GM19035 (cell line): ENCODE measurements at regions not wholly inside any gene's neighbourhood (a gene's known extent, or its start where the extent isn't known, plus 50 kb on each side); places are given as distances from the start of the nearest gene placed in this dataset.

Source experiments
- ATAC-seq: cut with Tn5 transposase; IDR thresholded peaks from one replicate; pipeline ENCODE4 v1.9.1; 2021; ENCODE audit not compliant: unreplicated experiment

DNA sequence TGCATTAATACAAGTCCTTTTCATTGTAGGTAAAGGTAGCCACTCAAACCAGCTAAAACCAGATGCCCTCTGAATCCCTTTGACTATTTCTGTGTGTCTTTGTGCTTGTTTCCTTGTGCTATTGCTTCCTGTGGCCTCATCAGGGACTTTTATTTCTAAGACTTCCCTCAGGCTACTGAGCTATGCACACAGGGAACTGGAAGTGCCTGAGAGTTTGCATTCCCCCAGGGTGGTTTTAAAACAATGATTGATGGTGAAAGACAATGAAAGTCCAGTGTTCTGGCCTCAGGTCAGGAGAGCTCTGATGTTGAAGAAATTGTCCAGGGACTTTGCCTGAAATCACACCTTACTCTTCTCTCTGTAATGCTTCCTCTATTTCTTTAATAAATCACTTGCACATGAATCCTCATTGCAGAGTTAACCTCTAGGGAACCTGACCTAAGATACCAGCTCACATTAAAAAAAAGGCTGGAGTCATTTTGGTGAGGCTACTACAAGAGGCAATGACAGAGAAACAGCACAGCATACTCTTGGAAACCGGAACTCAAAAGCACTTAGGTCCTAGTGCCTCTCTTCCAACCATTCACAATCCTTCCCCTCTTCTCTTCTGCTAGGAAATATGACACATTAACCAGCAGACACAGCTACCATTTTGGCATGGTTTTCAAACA is 158.1 kb upstream of the NREP start:
- ATAC-seq = no peak

DNA sequence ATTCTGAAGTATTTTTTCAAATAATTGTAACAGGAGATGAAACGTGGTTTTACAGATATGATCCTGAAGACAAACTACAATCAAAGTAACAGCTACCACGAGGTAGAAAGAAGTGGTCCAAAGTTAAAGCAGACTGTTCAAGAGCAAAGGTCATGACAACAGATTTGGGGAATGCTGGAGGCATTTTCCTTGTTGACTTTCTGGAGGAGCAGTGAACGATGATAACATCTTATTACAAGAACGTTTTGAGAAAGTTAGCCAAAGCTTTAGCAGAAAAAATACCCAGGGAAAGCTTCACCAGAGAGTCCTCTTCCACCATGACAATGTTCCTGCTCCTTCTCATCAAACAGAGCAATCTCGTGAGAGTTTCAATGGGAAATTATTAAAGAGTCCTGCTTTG is 145.4 kb upstream of the NREP start:
- no peak for ATAC-seq

DNA sequence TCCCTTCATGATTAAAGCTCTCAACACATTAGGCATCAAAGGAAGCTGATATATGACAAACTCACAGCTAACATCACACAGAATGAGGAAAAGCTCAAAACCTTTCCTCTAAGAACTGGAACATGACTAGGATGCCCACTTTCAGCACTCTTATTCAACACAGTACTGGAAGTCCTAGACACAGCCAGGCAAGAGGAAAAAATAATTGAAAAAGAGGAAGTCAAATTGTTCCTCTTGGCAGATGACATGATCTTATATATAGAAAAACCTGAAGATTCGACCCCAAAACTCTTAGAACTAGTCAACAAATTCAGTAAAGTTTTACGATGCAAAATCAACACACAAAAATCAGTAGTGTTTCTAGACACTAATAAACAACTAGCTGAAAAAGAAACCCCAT is 144.3 kb upstream of the NREP start:
- no peak for ATAC-seq

DNA sequence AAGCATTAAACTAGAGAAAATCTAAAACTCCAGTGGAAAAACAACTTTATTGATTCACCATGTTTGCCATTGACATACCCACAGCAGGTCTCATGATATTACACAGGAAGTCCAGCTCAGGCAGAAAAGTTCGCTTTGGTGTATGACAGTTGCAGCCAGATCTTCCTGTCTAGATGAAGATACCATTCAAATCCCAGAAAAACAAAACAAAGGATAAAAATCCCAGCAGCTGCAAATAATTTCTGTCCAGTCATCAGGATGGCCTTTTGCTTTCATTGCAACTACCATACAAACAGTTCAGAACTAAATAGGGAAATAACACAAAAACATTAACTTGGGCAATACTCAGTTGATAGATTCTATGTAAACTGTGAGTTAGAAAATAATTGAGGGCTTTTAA is 136.0 kb upstream of the NREP start:
- no peak for ATAC-seq

DNA sequence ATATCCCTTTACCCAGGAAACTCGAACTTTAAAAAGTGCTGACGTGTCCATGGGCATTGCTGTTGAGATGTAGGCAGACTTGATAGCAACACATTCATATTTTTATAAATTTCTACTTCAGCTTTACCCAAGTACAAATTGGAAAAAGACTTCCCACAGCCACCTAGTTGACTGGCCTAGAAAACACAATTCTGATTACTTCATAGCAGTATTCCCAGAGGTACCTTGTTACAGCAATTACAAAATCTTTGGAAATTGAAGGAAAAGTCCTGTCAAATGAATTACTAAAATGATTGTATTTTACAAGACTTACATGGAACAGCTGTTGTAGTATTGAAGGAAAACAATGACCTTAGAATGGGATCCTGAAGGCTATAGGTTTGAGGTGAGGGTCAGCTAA is 130.7 kb upstream of the NREP start:
- ATAC-seq = no peak

DNA sequence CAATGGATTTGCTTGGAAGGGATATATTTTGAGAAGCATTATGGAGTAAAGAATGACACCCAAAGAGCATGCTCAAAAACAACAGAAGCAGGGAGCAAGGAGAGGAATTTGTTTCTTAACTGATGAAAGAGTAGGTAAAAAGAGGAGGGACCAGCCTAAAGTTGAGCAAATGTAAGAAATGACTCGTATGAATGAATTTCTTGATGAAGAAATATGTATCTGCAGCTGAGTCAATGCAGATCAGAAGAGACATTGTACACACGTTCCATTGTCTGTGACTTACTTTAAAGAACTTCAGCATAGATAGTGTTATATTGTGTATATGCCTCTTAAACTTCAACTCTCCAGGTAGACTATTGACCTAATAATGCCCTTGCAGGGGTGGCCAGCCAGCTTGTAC is 112.7 kb upstream of the NREP start:
- no peak for ATAC-seq

DNA sequence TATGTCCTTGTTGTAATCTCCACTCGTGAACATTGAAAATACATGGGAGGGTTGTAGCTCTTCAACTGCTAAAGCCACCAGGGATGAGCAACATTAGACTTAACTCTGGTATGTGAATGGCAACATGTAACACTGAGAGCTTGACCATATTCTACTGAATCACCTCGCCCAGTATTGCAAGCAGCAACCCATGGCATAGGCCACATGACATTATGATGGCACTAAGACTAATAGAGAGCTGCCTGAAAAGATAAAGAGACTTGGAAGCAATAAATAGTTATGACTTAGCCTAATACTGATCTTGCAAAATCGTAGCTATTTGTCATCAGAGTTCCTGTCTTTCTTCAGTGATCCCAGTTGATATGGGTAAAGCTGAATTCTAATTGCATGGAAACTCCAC is 108.4 kb upstream of the NREP start:
- no peak for ATAC-seq

DNA sequence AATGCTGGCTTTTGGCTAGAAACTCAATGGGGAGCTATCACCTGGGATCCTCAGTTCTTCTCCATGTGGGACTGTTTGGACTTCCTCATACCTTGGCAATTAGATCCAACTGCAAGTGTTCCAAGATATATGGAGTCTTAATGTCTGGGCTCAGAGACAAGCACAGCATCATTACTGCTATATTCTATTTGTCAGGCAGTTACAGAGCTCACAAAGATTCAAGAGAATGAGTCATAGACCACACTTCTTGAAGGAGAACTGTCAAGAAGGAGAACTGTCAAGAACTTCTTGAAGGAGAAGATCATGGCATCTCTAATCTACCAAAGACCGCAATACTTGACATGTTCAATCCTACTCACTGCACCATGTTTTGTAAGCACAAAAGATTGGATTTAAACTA is 106.8 kb upstream of the NREP start:
- ATAC-seq = no peak

DNA sequence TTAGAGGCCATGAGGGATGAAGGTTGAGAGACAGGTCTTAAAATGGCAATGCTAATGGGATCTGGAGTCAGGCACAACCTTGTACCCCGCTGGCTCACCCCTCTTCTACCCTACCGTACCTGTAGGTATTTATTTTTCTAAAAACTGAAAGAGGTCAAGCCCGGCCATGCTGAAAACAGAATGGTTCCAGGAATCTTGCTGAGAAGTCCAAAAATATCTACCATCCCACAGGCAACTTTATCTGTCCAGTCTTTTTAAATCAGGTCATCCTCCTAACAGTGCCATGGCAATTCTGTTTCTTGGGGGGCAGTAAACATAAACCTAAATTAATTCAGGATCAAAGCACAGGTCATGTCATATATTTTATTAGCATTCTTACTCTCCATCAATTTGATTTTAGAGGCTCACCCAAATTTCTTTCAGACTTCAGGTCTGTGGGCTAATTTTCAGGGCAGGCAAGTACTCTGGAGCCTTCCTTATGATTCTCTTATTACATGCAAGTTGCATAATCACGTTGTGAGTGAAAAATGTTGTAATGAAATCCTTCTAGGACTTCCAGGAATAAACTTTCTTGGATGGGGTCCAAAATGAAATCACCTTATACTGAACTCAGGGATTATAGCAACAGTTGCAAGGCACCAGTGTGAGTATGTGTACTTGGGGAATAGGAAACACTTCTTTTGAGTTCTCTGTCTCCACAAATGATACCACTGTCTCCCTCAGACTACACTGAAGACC is 102.7 kb upstream of the NREP start:
- no peak for ATAC-seq

DNA sequence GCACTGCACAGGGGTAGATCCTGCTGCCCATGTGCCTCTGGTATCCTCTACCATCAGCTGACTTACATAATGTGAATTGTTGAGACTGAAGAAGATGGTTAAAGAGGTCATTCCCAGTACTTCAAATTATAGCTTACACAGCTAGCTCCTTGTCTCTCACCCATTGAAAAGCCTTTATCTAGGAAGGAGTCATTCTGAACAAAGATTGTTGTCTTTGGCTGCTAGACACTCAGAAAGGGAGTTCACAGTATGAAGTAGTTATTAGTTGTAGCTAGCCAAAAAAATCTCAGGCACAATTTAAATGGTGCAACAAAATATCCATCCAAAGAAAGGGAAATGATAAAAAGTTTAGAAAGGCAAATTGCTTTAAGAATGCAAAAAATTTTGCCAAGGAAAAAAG is 102.0 kb upstream of the NREP start:
- no peak for ATAC-seq

DNA sequence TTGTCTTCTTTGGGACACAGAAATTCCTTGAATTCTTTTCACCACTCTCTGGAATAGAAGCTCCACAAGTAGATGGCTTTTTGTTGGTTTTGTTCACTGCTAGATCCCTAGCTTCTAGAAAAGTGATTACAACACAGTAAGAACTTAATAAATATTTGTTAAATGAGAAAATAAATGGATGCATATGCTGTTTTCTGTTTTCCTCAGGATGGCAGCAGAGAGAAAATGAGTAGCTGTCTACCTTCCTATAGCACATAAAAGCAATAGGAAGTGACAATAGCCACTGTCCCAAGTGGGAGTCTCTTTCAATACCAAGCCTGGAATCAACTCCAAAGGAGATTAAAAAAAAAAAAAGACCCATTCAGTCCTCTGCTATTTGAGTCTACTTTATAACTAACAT is 100.6 kb upstream of the NREP start:
- no peak for ATAC-seq

DNA sequence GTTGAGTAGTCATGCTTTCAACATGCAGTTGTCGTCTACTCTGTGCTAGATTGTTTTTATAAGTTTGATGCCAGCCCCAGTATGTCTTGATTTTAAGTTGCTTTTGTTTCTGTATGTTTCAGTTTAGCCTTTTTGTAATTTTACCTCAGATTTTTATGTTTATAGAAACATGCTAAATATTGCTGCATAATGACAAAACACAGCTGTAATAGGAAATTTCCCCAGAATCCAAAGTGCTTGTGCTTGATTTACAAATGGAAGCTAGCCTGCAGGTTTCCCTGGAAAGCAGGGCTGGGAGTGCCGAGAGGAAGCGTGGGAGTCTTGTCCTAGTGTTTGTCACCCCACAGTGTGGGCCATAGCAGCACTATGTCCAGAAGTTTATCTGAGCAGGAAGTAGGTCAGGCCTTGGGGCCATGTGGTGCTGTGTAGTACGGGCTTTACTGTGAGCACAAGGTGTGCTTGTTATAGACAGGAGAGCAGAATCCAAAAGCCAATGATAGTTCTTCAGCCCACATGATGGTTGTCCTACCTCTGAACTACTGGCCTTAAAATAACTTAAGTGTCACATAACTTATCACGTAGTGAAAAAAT is 100.0 kb upstream of the NREP start:
- no peak for ATAC-seq

DNA sequence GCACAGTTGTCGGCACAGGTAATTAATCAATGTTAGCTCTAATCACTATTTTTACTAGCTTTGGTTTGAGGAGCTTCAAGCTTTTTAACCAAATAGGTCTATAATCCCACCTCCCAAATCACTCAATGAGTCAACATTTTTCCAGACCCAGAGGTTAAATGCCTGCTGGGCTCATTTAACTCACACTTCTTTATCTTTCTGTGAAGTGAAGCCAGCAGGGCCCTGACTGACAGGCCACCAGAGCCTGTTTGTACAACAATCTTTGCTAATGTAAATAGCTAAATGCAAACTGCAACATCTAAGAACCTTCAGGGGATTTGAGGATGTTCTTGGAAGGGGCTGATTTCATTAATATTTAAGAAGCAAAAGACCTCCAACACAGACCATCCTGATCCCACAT is 98.4 kb upstream of the NREP start:
- no peak for ATAC-seq

DNA sequence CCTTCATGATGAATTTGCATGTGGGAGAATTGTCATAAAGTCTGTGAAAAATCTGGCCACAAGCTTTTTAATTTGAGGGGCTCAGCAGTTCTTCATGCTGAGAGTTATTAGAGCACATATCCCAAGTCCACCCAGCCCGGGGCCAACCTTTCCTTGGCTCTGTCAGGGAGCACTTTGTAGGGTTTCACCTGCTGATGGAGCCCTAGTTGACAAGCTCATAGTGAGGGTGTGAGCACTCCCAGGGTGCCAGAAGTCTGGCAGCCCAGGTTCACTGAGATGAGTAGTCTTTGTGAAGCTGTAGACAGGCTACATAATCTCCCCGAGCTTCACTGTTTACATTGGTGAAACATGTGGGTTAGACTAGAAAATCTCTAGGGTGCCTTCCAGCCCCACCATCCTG is 97.2 kb upstream of the NREP start:
- peak; percentile 11 for ATAC-seq

DNA sequence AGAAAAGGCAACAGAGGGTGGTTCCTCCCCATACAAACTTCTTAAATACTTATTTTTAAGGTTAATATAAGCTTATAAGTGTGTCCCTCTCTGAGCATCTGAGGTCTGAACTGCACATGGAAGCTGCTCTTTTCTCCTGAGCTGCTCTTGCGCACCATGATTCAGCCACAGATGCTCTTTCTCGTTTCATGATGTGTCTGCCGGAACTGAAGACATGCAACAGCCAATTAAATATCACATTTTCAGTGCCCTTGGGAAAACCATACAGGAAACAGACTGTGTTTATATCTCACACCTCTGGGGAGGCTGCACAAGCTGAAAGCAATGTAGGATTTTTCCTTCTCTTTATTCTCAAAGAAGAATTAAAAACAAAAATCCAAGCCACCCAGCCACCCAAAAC is 96.8 kb upstream of the NREP start:
- ATAC-seq = peak; percentile 55

DNA sequence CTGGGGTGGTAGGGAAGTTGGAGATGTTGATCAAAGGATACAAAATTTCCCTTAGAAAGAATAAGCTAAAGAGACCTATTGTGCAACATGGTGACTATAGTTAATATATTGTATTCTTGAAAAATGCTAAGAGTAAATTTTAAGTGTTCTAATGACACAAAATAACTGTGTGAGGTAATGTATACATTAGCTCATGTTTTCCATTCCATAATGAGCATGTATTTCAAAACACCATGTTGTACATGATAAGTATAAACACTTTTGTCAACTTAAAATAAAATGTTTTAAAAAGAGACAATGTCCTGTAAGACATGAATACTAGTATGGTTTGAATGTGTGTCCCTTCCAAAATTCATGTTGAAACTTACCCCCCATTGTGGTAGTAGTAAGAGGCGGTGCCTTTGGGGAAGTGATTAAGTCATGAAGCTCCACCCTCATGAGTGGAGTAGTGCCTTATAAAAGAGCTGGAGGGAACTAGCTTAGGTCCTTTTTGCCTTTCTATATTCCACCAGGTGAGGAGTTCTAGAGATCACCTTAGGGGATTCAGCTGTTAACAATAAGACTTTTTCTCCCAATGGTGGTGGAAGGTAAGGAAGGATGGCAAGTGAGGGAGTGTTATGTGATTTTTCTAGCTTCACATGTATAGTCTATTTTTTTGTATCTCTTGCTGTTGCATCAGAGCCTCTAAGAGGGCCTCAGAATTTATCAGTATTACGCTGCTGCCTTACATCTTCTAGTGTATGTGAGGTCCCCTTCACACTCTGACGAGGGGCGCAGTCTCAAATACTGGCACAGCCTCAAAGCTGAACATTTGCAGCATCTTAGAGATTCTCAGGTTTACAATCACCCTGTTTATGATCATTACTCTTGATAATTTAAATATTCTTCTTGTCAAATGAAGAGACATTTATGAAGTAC is 94.9 kb upstream of the NREP start:
- no peak for ATAC-seq

DNA sequence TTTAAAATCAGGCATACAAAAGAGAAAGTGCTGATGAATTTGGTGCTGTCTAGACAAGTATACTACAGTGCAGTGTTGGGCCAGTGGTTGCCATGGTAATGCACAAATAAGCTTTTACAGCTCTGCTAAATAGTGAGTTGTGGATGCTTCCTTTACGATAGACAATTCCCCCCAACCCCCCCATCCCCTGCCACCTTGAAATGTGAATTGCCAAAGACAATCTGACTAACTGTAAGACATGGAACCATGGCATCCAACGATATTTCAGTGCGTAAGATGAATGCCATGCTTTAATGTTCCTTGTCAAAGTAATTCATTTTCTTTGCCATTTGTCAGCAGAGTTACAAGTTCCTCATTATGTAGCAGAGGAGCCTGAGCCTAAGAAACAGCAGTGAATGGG is 91.5 kb upstream of the NREP start:
- ATAC-seq = no peak

DNA sequence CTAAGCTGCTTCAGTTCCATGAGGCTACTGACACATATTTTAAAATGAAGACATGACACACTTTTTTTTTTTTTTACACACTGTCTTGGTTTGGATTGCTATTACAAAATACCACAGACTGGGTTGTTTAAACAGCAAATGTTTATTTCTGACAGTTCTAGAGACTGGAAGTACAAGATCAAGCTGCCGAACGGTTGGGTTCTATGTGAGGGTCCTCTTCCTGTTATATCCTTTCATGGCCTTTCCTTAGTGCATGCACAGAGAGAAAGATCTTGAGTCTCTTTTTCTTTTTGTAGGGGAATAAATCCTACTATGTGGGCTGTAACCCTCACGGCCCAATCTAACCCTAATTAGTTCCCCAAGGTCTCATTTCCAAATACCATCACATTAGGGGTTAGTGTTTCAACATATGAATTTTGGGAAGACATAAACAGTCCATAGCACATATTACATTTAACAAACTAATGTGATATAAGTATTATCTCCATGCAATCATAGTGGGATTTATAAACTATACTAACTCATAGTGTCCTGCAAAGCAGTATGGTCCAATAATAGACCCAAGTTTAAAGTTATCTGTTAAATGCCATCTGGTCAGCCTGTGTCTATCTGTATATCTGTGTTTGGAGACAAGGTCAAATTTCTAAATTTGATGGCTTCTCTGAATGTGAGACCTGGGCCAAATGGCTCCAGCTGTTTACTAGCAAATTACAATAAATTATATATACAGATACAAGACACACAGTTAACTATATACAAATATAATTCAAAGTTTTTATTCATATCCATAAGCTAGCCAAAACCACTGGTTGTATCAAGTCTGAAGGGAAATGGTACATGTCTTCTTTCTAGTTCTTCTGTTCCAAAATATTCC is 90.3 kb upstream of the NREP start:
- no peak for ATAC-seq

DNA sequence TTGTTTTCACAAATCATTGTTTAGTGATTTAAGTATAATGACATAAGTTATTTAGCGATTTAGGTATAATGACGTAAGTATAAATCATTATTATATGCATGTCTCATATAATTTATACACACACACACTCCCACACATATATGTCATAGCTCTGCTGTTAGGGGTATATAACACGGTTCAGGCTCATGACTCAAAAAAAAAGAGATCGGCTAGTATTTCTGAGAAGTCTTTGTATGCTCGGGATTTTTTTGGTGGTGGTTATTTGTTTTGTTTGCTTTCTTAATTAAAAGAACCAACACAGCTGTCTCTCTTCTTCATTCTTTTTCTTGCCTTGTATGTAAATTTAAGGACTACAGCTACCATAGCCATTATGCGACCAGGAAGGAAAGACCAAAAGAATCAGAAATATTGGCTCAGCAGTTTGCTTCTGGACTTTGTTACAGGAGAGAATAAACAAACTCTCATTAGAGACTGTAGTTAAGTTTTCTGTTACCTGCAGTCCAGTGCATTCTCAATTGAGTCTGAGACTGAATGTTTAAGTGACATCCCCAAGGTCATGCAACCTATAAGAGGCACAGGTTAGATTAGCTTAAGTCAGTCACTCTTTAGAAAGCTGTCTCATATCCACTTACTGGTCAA is 83.2 kb upstream of the NREP start:
- no peak for ATAC-seq

DNA sequence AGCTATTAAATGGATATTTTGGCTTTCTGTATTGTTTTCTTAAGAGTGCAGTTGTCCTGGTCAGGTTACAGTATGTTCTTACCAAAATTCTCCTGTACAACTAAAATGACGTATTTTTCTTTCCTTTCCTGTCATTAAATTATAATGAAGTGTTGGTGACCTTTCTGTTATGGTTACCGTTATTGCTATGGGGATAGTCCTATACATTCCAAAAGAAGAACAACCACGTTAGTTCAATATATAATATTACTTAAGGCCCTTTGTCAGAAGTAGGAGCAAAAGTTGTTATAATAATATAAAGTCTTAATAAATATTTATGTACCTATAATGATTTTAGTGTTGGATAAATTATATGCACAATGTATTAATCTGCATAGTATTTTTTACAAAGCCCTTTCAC is 82.4 kb upstream of the NREP start:
- ATAC-seq = no peak
